ENCODE measurements at regions not wholly inside any gene's neighbourhood (a gene's known extent, or its start where the extent isn't known, plus 50 kb on each side); places are given as distances from the start of the nearest gene placed in this dataset.

- intact Hi-C loops (cut with DNase I; ENCODE audit: low total_unique reads) (no loop called here), in situ Hi-C loops (cut with MboI; ENCODE audit: low sequenced_read_pairs in 4 of 4) (loop anchor here in 2 of 4 donors (10.0 to 25.0 kb wide), 3 partner anchors 205 to 468 kb away; no protein-coding TSS in a partner anchor)
- DNase-seq, result no peak
- Histone ChIP-seq H3K4me3 (no peak overlapping the region), H3K36me3 (no peaks in the 10 kb centered on the region), H3K27ac (no peak overlapping the region), H3K4me1 (no peaks in the 10 kb centered on the region), H3K9me3 (no peaks in the 10 kb centered on the region), H3K27me3 (no peaks in the 10 kb centered on the region)
- no peak for ATAC-seq
- TF ChIP-seq POLR2A (IDR thresholded peaks at IDR 0.05) (no peak), CTCF (IDR thresholded peaks at IDR 0.05 in 4 of 5, conservative IDR thresholded peaks at IDR 0.05 in 1 of 5) (no peak)
These were observed 185.1 kb upstream of the ADO start for GRCh38 chr10:62619413-62619738.

GRCh38 chr10:62620491-62620890 lies 184.0 kb upstream of the ADO start:
- in situ Hi-C loops (cut with MboI; ENCODE audit: low sequenced_read_pairs in 4 of 4) (loop anchor here in 1 of 4 donors (25.0 kb wide), 1 partner anchor 467 kb away; no protein-coding TSS in a partner anchor), intact Hi-C loops (cut with DNase I; ENCODE audit: low total_unique reads) (no loop called here)
- no peak for DNase-seq
- Histone ChIP-seq H3K4me3 (no peak overlapping the region), H3K36me3 (no peaks in the 10 kb centered on the region), H3K4me1 (no peaks in the 10 kb centered on the region), H3K27ac (no peak overlapping the region), H3K9me3 (no peaks in the 10 kb centered on the region), H3K27me3 (no peaks in the 10 kb centered on the region)
- TF ChIP-seq POLR2A (IDR thresholded peaks at IDR 0.05) (no peak), CTCF (IDR thresholded peaks at IDR 0.05 in 4 of 5, conservative IDR thresholded peaks at IDR 0.05 in 1 of 5) (no peak)
- no peak for ATAC-seq

- Histone ChIP-seq H3K4me1 (no peaks in the 10 kb centered on the region), H3K27me3 (no peaks in the 10 kb centered on the region), H3K36me3 (no peaks in the 10 kb centered on the region), H3K9me3 (no peaks in the 10 kb centered on the region), H3K27ac (no peak overlapping the region), H3K4me3 (no peak overlapping the region)
- no peak for TF ChIP-seq CTCF (IDR thresholded peaks at IDR 0.05 in 4 of 5, conservative IDR thresholded peaks at IDR 0.05 in 1 of 5)
- TF ChIP-seq POLR2A (IDR thresholded peaks at IDR 0.05), result no peak
- DNase-seq, result no peak
- in situ Hi-C loops (cut with MboI; ENCODE audit: low sequenced_read_pairs in 4 of 4) (loop anchor here in 1 of 4 donors (25.0 kb wide), 1 partner anchor 464 kb away; no protein-coding TSS in a partner anchor), intact Hi-C loops (cut with DNase I; ENCODE audit: low total_unique reads) (no loop called here)
- no peak for ATAC-seq
These were observed 181.3 kb upstream of the ADO start for GRCh38 chr10:62623223-62623622.

- Histone ChIP-seq H3K4me1 (no peaks in the 10 kb centered on the region), H3K9me3 (no peaks in the 10 kb centered on the region), H3K36me3 (no peaks in the 10 kb centered on the region), H3K4me3 (no peak overlapping the region), H3K27ac (no peak overlapping the region), H3K27me3 (no peaks in the 10 kb centered on the region)
- intact Hi-C loops (cut with DNase I; ENCODE audit: low total_unique reads), result no loop called here
- no peak for ATAC-seq
- no peak for DNase-seq
- TF ChIP-seq CTCF (IDR thresholded peaks at IDR 0.05 in 4 of 5, conservative IDR thresholded peaks at IDR 0.05 in 1 of 5), result no peak
- in situ Hi-C loops (cut with MboI; ENCODE audit: low sequenced_read_pairs in 4 of 4), result no loop called here
These were observed 179.0 kb upstream of the ADO start for GRCh38 chr10:62625484-62625883.

GRCh38 chr10:62626079-62626478 lies 178.4 kb upstream of the ADO start:
- Histone ChIP-seq H3K27ac (no peak overlapping the region), H3K9me3 (no peaks in the 10 kb centered on the region), H3K27me3 (no peaks in the 10 kb centered on the region), H3K4me3 (no peak overlapping the region), H3K4me1 (no peaks in the 10 kb centered on the region), H3K36me3 (no peaks in the 10 kb centered on the region)
- ATAC-seq (no peak), DNase-seq (no peak)
- TF ChIP-seq POLR2A (IDR thresholded peaks at IDR 0.05), result no peak
- TF ChIP-seq CTCF (IDR thresholded peaks at IDR 0.05 in 4 of 5, conservative IDR thresholded peaks at IDR 0.05 in 1 of 5), result no peak
- intact Hi-C loops (cut with DNase I; ENCODE audit: low total_unique reads), result no loop called here
- in situ Hi-C loops (cut with MboI; ENCODE audit: low sequenced_read_pairs in 4 of 4), result no loop called here

Measured in gastrocnemius medialis (tissue), 4 donors.